ENCODE measurements at regions not wholly inside any gene's neighbourhood (a gene's known extent, or its start where the extent isn't known, plus 50 kb on each side); places are given as distances from the start of the nearest gene placed in this dataset.

DNA sequence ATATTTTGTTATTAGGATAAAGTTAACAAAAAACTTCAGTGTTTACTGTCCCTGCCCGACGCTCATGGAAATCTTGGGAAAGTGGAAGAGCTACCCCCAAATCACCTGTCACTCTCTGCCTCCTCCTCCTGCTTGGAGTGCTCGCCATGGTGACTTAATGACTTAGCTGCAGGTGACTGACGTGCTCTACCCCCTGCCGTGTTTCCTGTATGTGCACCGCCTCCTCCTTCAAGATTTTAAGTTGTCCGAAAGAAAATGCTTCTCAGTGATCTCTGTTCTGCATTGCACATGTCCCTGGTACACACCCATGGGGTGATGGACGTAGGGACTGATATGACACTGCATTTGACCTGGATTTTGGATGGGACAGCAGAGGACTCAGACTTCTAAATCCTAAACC is 338.8 kb upstream of the SHH start:
- TF ChIP-seq, protein P1, sequence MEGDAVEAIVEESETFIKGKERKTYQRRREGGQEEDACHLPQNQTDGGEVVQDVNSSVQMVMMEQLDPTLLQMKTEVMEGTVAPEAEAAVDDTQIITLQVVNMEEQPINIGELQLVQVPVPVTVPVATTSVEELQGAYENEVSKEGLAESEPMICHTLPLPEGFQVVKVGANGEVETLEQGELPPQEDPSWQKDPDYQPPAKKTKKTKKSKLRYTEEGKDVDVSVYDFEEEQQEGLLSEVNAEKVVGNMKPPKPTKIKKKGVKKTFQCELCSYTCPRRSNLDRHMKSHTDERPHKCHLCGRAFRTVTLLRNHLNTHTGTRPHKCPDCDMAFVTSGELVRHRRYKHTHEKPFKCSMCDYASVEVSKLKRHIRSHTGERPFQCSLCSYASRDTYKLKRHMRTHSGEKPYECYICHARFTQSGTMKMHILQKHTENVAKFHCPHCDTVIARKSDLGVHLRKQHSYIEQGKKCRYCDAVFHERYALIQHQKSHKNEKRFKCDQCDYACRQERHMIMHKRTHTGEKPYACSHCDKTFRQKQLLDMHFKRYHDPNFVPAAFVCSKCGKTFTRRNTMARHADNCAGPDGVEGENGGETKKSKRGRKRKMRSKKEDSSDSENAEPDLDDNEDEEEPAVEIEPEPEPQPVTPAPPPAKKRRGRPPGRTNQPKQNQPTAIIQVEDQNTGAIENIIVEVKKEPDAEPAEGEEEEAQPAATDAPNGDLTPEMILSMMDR (IDR thresholded peaks at IDR 0.05; ENCODE audit: insufficient read depth, low read length, poor library complexity, severe bottlenecking) = no peak
- no peak for TF ChIP-seq EZH2phosphoT487 (conservative IDR thresholded peaks at IDR 0.05; ENCODE audit: low read length)
